Thyroid gland (tissue), 4 donors: ENCODE measurements at regions not wholly inside any gene's neighbourhood (a gene's known extent, or its start where the extent isn't known, plus 50 kb on each side); places are given as distances from the start of the nearest gene placed in this dataset.

ENCODE experiments used
- POLR2A ChIP-seq, 2 donors: fragments of 450-650 bp; IDR thresholded peaks; one replicate each; pipeline ENCODE4 v1.6.1; 2017; ENCODE audit warnings: antibody characterized with exemption in 2 of 2, mild to moderate bottlenecking in 2 of 2, moderate library complexity in 1 of 2
- TF ChIP-seq, protein P1 (sequence below), 6 experiments: fragments of 200-600 bp in 3 of 6; fragments of 450-650 bp in 3 of 6; sonication (generic) in 3 of 6; IDR thresholded peaks; one replicate each; pipeline ENCODE4 v1.5.1; 2016 to 2019; ENCODE audit warnings: antibody characterized with exemption in 6 of 6, mild to moderate bottlenecking in 2 of 6, inconsistent platforms in 1 of 6, moderate library complexity in 1 of 6

DNA sequence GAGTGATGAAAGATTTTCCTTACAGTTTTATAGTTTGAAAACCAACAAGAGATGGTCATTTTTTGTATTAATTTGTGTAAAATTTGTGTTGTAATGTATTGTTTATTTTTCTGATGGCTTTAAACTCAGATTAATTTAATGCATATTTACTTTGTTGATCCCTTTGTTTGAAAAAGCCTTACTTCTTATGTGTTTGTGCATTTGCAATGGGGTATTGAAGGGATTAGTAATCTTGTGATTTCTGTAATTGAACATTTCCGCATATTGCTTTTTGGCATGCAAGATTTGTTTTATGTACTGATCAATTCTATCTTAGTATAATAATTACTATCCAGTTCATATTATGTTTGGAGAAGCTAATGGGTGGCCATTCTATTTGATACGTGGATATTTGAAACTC, 98.4 kb upstream of the ROBO1 start:
- TF ChIP-seq, protein P1, sequence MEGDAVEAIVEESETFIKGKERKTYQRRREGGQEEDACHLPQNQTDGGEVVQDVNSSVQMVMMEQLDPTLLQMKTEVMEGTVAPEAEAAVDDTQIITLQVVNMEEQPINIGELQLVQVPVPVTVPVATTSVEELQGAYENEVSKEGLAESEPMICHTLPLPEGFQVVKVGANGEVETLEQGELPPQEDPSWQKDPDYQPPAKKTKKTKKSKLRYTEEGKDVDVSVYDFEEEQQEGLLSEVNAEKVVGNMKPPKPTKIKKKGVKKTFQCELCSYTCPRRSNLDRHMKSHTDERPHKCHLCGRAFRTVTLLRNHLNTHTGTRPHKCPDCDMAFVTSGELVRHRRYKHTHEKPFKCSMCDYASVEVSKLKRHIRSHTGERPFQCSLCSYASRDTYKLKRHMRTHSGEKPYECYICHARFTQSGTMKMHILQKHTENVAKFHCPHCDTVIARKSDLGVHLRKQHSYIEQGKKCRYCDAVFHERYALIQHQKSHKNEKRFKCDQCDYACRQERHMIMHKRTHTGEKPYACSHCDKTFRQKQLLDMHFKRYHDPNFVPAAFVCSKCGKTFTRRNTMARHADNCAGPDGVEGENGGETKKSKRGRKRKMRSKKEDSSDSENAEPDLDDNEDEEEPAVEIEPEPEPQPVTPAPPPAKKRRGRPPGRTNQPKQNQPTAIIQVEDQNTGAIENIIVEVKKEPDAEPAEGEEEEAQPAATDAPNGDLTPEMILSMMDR (IDR thresholded peaks at IDR 0.05), result no peak
- no peak for TF ChIP-seq POLR2A (IDR thresholded peaks at IDR 0.05)
